Stimulated activated naive CD8-positive, alpha-beta T cell treated with anti-CD3 and anti-CD28 coated beads, Interleukin-15, Interleukin-2, amounts not matched to agents 100 ng/mL and 50 ng/mL, for 24 hours (primary cell): ENCODE measurements at regions not wholly inside any gene's neighbourhood (a gene's known extent, or its start where the extent isn't known, plus 50 kb on each side); places are given as distances from the start of the nearest gene placed in this dataset.

Experiments used
- H3K27ac Mint-ChIP-seq: one replicate; pipeline ENCODE4 v1.8.0; 2021; ENCODE audit warnings: mild to moderate bottlenecking, mixed read lengths
- H3K27me3 Mint-ChIP-seq: one replicate; pipeline ENCODE4 v1.8.0; 2021; ENCODE audit warnings: mixed read lengths
- H3K36me3 Mint-ChIP-seq: one replicate; pipeline ENCODE4 v1.8.0; 2021; ENCODE audit warnings: low read depth, mixed read lengths
- H3K4me1 Mint-ChIP-seq: one replicate; pipeline ENCODE4 v1.8.0; 2021; ENCODE audit warnings: low read depth, mixed read lengths
- H3K4me3 Mint-ChIP-seq: one replicate; pipeline ENCODE4 v1.8.0; 2021; ENCODE audit warnings: mild to moderate bottlenecking, mixed read lengths
- H3K9me3 Mint-ChIP-seq: one replicate; pipeline ENCODE4 v1.8.0; 2021; ENCODE audit warnings: mixed read lengths

DNA sequence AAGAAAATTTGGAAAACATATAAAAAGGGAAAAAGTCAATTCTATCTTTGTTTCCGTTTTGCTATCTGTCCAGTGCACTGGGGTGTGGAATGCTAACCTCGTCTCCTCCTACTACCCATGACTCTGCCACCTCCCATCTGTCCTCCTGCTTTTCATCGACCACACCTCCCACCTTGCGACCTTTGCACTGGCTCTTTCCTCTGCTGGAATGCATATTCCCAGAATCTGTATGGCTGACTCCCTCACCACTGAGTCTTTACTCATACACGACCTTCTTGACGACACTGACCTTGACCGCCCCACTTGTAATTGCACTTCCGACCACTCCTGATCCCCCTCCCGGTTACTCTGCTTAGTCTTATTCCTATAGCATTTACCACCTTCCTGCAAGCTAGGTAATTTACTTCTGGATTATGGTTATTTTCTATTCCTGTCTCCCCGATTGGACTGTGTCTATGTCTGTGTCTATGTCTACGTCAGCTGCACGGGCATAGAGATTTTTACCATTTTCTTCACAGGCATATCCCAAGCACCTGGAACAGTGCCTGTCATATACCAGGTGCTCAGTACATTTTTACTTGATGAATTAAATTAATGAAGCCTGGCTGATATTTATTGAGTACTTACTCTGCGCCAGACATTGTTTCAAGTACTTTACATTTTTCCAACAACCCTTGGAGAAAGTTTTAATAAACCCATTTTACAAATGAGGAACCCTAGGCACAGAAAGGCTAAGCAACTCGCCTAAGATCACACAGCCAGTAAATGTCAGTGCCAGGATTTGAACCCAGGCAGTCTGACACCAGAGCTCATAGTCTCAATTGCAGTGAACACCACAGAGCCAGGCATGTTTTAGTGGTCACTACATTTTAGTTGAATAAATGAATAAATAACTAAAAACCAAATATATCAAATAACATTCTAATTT is 54.0 kb upstream of the SLC22A11 start:
- Mint-ChIP-seq H3K27ac (no peak overlapping the region), H3K4me1 (no peaks in the 10 kb centered on the region), H3K36me3 (no peaks in the 10 kb centered on the region), H3K9me3 (no peaks in the 10 kb centered on the region), H3K27me3 (peaks cover 11% of the 10 kb centered on the region), H3K4me3 (no peak overlapping the region)

DNA sequence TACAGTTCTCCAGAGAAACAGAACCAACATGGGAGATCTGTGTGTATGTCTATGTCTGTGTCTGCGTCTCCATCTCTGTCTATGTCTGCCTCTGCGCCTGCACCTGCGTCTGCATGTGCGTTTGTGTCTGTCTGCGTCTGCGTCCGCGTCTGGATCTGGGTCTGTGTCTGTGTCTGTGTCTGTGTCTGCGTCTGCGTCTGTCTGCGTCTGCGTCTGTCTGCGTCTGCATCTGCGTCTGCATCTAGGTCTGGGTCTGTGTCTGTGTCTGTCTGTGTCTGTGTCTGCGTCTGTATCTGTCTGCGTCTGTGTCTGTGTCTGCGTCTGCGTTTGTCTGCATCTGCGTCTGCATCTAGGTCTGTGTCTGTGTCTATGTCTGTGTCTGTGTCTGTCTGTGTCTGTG is 53.1 kb upstream of the SLC22A11 start:
- Mint-ChIP-seq H3K4me3 (no peak overlapping the region), H3K27me3 (peaks cover 11% of the 10 kb centered on the region), H3K36me3 (no peaks in the 10 kb centered on the region), H3K27ac (no peak overlapping the region), H3K9me3 (no peaks in the 10 kb centered on the region), H3K4me1 (no peaks in the 10 kb centered on the region)

DNA sequence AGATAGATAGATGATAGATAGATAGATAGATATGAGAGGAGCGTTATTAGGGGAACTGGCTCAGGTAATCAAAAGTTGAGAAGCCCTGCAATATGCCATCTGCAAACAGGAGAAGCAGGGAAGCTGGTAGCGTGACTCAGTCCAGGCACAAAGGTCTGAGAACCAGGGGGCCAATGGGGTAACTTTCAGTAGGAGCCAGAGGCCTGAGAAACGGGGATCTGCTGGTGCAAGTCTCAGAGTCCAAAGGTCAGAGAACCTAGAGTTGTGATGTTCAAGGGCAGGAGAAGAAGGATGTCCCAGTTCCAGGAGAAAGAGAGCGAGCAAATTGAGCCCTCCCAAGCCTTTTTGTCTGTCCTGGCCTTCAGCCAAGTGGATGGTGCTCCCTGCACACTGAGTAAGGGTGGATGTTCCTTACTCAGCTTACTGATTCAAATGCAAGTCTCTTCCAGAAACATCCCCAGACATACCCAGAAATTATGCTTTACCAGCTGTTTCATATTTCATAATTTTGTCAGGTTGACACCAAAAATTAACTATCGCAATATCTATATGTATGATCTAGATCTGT is 52.5 kb upstream of the SLC22A11 start:
- H3K27ac Mint-ChIP-seq: no peak overlapping the region
- H3K36me3 Mint-ChIP-seq: no peaks in the 10 kb centered on the region
- peaks cover 11% of the 10 kb centered on the region for H3K27me3 Mint-ChIP-seq
- no peaks in the 10 kb centered on the region for H3K9me3 Mint-ChIP-seq
- H3K4me3 Mint-ChIP-seq: no peak overlapping the region
- H3K4me1 Mint-ChIP-seq: no peaks in the 10 kb centered on the region

- Mint-ChIP-seq H3K27me3 (peaks cover 3% of the 10 kb centered on the region), H3K36me3 (no peaks in the 10 kb centered on the region)
These were observed 50.7 kb upstream of the SLC22A11 start for GRCh38 chr11:64504999-64505398.

More at GRCh38 chr11:64504999-64505398, 50.7 kb upstream of the SLC22A11 start:
- Mint-ChIP-seq H3K4me1 (no peaks in the 10 kb centered on the region), H3K9me3 (no peaks in the 10 kb centered on the region), H3K4me3 (no peak overlapping the region), H3K27ac (no peak overlapping the region)
